ENCODE measurements at regions not wholly inside any gene's neighbourhood (a gene's known extent, or its start where the extent isn't known, plus 50 kb on each side); places are given as distances from the start of the nearest gene placed in this dataset.

GRCh38 chr12:114954511-114955055 lies 270.6 kb upstream of the TBX3 start:
- Histone ChIP-seq H3K79me2 (ENCODE audit: low read length) (no peaks in the 10 kb centered on the region), H3K27ac (ENCODE audit: low read length) (no peak overlapping the region), H3K9me2 (replicated peaks; ENCODE audit: low read length) (no peaks in the 10 kb centered on the region), H4K20me1 (ENCODE audit: low read length) (no peaks in the 10 kb centered on the region), H3K36me3 (ENCODE audit: low read depth, low read length) (no peaks in the 10 kb centered on the region), H3F3A (ENCODE audit: low read length, unreplicated experiment) (no peaks in the 10 kb centered on the region), H3K4me3 (ENCODE audit: low read length) (no peak overlapping the region), H2AFZ (ENCODE audit: low read length) (no peak overlapping the region), H3K27me3 (ENCODE audit: low read length) (no peaks in the 10 kb centered on the region), H3K4me1 (ENCODE audit: insufficient read depth, low read length) (no peaks in the 10 kb centered on the region), H3K9ac (ENCODE audit: low read length) (no peak overlapping the region), H3K4me2 (ENCODE audit: low read length) (no peak overlapping the region), H3K9me3 (ENCODE audit: low read length) (no peaks in the 10 kb centered on the region)
- no TSS peak for BruUV-seq (replicated peaks)
- no peak for ATAC-seq
- no peak for TF ChIP-seq CTCF (conservative IDR thresholded peaks at IDR 0.05; ENCODE audit: low read depth, low read length)
- TF ChIP-seq EZH2phosphoT487 (IDR thresholded peaks at IDR 0.05; ENCODE audit: borderline replicate concordance, low read length): no peak
- no peak for TF ChIP-seq EZH2 (IDR thresholded peaks at IDR 0.05; ENCODE audit: low read length, unreplicated experiment)
- ChIA-PET CTCF (no interaction called here), POLR2A (ENCODE audit: unreplicated experiment) (no interaction called here)
- intact Hi-C loops (cut with micrococcal nuclease): no loop called here
- DNase-seq: no peak

GRCh38 chr12:114952573-114953271 lies 268.7 kb upstream of the TBX3 start:
- no peaks in the 10 kb centered on the region for H3K9me2 ChIP-seq (replicated peaks; ENCODE audit: low read length)
- H3K27ac ChIP-seq (ENCODE audit: low read length): no peak overlapping the region
- no peak overlapping the region for H3K4me2 ChIP-seq (ENCODE audit: low read length)
- H3K27me3 ChIP-seq (ENCODE audit: low read length): no peaks in the 10 kb centered on the region
- ChIA-PET CTCF (no interaction called here), POLR2A (ENCODE audit: unreplicated experiment) (interaction anchor here (0.7 kb wide), 1 partner anchor 97 kb away, joined by 4 read pairs; no protein-coding TSS in a partner anchor)
- no peaks in the 10 kb centered on the region for H4K20me1 ChIP-seq (ENCODE audit: low read length)
- H3K4me3 ChIP-seq (ENCODE audit: low read length): no peak overlapping the region
- no peaks in the 10 kb centered on the region for H3K4me1 ChIP-seq (ENCODE audit: insufficient read depth, low read length)
- no peaks in the 10 kb centered on the region for H3K36me3 ChIP-seq (ENCODE audit: low read depth, low read length)
- H3K9me3 ChIP-seq (ENCODE audit: low read length): no peaks in the 10 kb centered on the region
- BruUV-seq (replicated peaks): no TSS peak
- DNase-seq (no peak), ATAC-seq (no peak)
- intact Hi-C loops (cut with micrococcal nuclease): no loop called here
- no peak overlapping the region for H2AFZ ChIP-seq (ENCODE audit: low read length)
- no peaks in the 10 kb centered on the region for H3K79me2 ChIP-seq (ENCODE audit: low read length)
- no peak overlapping the region for H3K9ac ChIP-seq (ENCODE audit: low read length)
- TF ChIP-seq EZH2 (IDR thresholded peaks at IDR 0.05; ENCODE audit: low read length, unreplicated experiment): no peak
- H3F3A ChIP-seq (ENCODE audit: low read length, unreplicated experiment): no peaks in the 10 kb centered on the region

- ATAC-seq (no peak), DNase-seq (no peak)
- Histone ChIP-seq H3K27me3 (ENCODE audit: low read length) (no peaks in the 10 kb centered on the region), H3K9ac (ENCODE audit: low read length) (no peak overlapping the region), H3K4me2 (ENCODE audit: low read length) (no peak overlapping the region), H3K4me1 (ENCODE audit: insufficient read depth, low read length) (no peaks in the 10 kb centered on the region), H3K27ac (ENCODE audit: low read length) (no peak overlapping the region), H2AFZ (ENCODE audit: low read length) (no peak overlapping the region), H3K79me2 (ENCODE audit: low read length) (no peaks in the 10 kb centered on the region), H3F3A (ENCODE audit: low read length, unreplicated experiment) (no peaks in the 10 kb centered on the region), H3K9me2 (replicated peaks; ENCODE audit: low read length) (no peaks in the 10 kb centered on the region), H3K36me3 (ENCODE audit: low read depth, low read length) (no peaks in the 10 kb centered on the region), H3K9me3 (ENCODE audit: low read length) (no peaks in the 10 kb centered on the region), H4K20me1 (ENCODE audit: low read length) (no peaks in the 10 kb centered on the region), H3K4me3 (ENCODE audit: low read length) (no peak overlapping the region)
- TF ChIP-seq CTCF (conservative IDR thresholded peaks at IDR 0.05; ENCODE audit: low read depth, low read length) (no peak), EZH2phosphoT487 (IDR thresholded peaks at IDR 0.05; ENCODE audit: borderline replicate concordance, low read length) (no peak), EZH2 (IDR thresholded peaks at IDR 0.05; ENCODE audit: low read length, unreplicated experiment) (no peak)
- intact Hi-C loops (cut with micrococcal nuclease): no loop called here
- BruUV-seq (replicated peaks): no TSS peak
- ChIA-PET CTCF (no interaction called here), POLR2A (ENCODE audit: unreplicated experiment) (interaction anchor here (0.6 kb wide), 1 partner anchor 38 kb away, joined by 5 read pairs; no protein-coding TSS in a partner anchor)
Measured at GRCh38 chr12:114949058-114949820, 265.3 kb upstream of the TBX3 start.
